ENCODE measurements at regions not wholly inside any gene's neighbourhood (a gene's known extent, or its start where the extent isn't known, plus 50 kb on each side); places are given as distances from the start of the nearest gene placed in this dataset.

GRCh38 chr3:23114432-23114831 is 88.7 kb upstream of the UBE2E2 start:
- TF ChIP-seq, protein P1, sequence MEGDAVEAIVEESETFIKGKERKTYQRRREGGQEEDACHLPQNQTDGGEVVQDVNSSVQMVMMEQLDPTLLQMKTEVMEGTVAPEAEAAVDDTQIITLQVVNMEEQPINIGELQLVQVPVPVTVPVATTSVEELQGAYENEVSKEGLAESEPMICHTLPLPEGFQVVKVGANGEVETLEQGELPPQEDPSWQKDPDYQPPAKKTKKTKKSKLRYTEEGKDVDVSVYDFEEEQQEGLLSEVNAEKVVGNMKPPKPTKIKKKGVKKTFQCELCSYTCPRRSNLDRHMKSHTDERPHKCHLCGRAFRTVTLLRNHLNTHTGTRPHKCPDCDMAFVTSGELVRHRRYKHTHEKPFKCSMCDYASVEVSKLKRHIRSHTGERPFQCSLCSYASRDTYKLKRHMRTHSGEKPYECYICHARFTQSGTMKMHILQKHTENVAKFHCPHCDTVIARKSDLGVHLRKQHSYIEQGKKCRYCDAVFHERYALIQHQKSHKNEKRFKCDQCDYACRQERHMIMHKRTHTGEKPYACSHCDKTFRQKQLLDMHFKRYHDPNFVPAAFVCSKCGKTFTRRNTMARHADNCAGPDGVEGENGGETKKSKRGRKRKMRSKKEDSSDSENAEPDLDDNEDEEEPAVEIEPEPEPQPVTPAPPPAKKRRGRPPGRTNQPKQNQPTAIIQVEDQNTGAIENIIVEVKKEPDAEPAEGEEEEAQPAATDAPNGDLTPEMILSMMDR (IDR thresholded peaks at IDR 0.05; ENCODE audit: borderline replicate concordance), result no peak
- Histone ChIP-seq H3K27ac (replicated peaks) (no peak overlapping the region), H3K4me1 (peaks cover 7% of the 10 kb centered on the region), H3K4me3 (no peak overlapping the region), H3K27me3 (ENCODE audit: low read depth) (no peaks in the 10 kb centered on the region), H3K9me3 (replicated peaks) (no peaks in the 10 kb centered on the region), H3K36me3 (no peaks in the 10 kb centered on the region)
- intact Hi-C loops (cut with micrococcal nuclease), result no loop called here
- no peak for DNase-seq

- TF ChIP-seq, protein P1 (IDR thresholded peaks at IDR 0.05; ENCODE audit: borderline replicate concordance), result no peak
- DNase-seq, result no peak
- H3K4me1 ChIP-seq, result peaks cover 7% of the 10 kb centered on the region
- no peak overlapping the region for H3K4me3 ChIP-seq
- intact Hi-C loops (cut with micrococcal nuclease), result no loop called here
- no peaks in the 10 kb centered on the region for H3K36me3 ChIP-seq
- no peak overlapping the region for H3K27ac ChIP-seq (replicated peaks)
- no peaks in the 10 kb centered on the region for H3K9me3 ChIP-seq (replicated peaks)
- H3K27me3 ChIP-seq (ENCODE audit: low read depth), result no peaks in the 10 kb centered on the region
Measured at GRCh38 chr3:23115171-23115877, 87.8 kb upstream of the UBE2E2 start.

DNA sequence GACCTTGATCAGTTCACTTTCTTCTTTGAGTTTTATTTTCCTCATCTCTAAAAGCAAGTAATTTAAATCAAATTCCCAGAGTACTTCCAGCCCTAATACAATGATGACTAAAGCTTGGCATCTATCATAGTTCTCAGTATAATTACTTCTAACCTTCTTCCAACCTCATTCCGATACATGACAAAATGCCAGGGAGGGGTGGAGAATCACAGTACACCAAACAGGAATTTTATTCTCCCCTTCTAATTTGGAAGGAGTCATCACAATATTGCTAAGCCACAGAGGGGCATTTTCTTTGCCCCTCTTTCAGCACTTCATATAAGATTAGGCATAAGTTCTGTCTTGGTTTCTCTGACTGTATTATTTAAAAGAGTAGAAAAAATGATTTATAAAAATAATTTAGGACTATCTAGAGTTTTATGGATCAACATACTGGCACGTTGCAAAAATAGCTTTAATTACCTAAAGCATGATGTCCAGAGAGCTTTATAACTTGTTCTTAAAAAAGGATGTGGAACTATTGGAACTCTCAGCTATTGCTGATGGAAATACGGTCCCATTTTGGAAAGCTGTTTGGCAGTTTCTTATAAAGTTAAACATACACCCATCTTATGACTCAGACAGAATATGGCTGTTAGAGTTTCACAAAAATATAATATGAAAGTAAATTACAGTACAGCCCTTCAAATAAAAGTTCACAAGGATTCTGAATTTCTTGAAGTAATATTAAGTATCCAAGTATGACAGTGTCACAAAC is 86.9 kb upstream of the UBE2E2 start:
- Histone ChIP-seq H3K27ac (replicated peaks) (no peak overlapping the region), H3K9me3 (replicated peaks) (no peaks in the 10 kb centered on the region), H3K36me3 (no peaks in the 10 kb centered on the region), H3K27me3 (ENCODE audit: low read depth) (no peaks in the 10 kb centered on the region), H3K4me3 (no peak overlapping the region), H3K4me1 (peaks cover 7% of the 10 kb centered on the region)
- DNase-seq, result no peak
- intact Hi-C loops (cut with micrococcal nuclease), result no loop called here
- TF ChIP-seq, protein P1 (IDR thresholded peaks at IDR 0.05; ENCODE audit: borderline replicate concordance), result no peak

- intact Hi-C loops (cut with micrococcal nuclease), result no loop called here
- Histone ChIP-seq H3K27me3 (ENCODE audit: low read depth) (no peaks in the 10 kb centered on the region), H3K9me3 (replicated peaks) (no peaks in the 10 kb centered on the region), H3K4me1 (peaks cover 7% of the 10 kb centered on the region), H3K4me3 (no peak overlapping the region), H3K36me3 (no peaks in the 10 kb centered on the region), H3K27ac (replicated peaks) (no peak overlapping the region)
- TF ChIP-seq, protein P1 (IDR thresholded peaks at IDR 0.05; ENCODE audit: borderline replicate concordance), result no peak
- DNase-seq, result no peak
Measured at GRCh38 chr3:23117856-23118255, 85.3 kb upstream of the UBE2E2 start.

DNA sequence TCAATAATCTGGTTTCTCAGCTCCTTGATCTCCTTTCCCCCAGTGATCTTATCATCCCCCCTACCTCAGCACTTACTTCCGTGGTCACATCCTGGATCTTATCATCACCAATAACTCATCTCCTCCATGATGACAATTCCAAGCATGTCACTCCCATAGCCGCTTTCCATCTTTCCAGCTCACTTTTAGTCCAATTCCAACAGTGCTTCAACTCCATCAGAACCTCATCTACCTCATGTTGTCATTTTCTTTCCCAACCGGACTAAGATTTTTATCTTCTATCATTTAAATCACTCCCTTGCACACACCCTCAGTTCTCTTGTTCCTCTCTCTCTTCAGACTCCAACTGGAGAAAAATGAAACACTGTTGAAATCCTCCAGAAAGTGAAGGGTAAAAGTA is 75.9 kb upstream of the UBE2E2 start:
- H3K4me3 ChIP-seq, result no peak overlapping the region
- intact Hi-C loops (cut with micrococcal nuclease), result loop anchor here (10.0 kb wide), 1 partner anchor 58 kb away; no protein-coding TSS in a partner anchor
- TF ChIP-seq, protein P1 (IDR thresholded peaks at IDR 0.05; ENCODE audit: borderline replicate concordance), result no peak
- peaks cover 15% of the 10 kb centered on the region for H3K4me1 ChIP-seq
- H3K9me3 ChIP-seq (replicated peaks), result no peaks in the 10 kb centered on the region
- H3K27me3 ChIP-seq (ENCODE audit: low read depth), result no peaks in the 10 kb centered on the region
- DNase-seq, result no peak
- H3K36me3 ChIP-seq, result no peaks in the 10 kb centered on the region
- H3K27ac ChIP-seq (replicated peaks), result no peak overlapping the region

All from left ventricle myocardium inferior (tissue), 1 donor.